HL-60/S4 treated with retinoic acid at 250 ng/mL for 4 days and 3 days (cell line): ENCODE measurements at regions not wholly inside any gene's neighbourhood (a gene's known extent, or its start where the extent isn't known, plus 50 kb on each side); places are given as distances from the start of the nearest gene placed in this dataset.

Experiments used
- in situ Hi-C: fragments of 300-500 bp; cut with MboI; formaldehyde crosslinking; loops from 2 replicates; pipeline ENCODE4 v1.7.0; 2022; ENCODE audit warnings: low sequenced_read_pairs

DNA sequence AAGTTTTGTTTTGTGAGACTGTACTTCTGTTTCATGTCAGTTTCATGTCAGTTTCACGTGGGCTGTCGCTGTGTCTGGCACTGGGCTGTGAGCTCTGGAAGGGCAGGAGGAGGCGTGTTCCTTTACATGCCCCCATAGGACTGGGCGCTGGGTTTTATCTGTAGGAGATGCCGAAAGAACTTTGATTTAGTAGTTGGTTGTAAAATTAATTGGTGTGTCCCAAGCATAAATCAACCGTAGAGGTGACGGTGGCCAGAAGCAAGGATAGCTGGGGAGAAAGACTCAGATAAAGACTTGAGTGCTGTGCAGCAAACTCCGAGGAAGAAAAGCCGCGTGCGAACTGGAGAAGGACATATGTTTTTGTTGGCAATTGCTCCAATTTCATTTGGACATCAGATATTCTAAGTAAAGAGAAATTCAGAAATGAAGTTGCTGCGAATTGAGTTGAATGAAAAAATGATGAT, 182.5 kb downstream of the VRK1 start:
- in situ Hi-C loops: no loop called here

DNA sequence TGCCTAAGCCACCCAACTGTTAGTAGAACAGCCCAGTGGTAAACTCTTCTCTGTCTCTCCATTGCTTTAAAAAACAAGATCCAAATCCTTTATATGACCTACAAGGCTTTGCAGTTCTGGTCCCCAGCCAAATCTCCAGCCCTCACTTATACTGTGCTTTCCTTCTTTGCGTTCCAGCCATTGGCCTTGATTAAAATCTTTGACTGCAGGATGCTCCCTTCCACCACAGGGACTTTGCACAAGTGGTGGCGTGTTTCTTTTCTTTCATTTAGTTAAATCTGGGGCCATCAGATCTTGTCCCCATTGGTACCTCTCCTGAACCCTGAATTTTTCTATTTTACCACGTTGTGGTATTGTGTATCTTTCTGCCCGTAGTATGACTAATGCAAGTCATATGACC, 183.7 kb downstream of the VRK1 start:
- in situ Hi-C loops: no loop called here

DNA sequence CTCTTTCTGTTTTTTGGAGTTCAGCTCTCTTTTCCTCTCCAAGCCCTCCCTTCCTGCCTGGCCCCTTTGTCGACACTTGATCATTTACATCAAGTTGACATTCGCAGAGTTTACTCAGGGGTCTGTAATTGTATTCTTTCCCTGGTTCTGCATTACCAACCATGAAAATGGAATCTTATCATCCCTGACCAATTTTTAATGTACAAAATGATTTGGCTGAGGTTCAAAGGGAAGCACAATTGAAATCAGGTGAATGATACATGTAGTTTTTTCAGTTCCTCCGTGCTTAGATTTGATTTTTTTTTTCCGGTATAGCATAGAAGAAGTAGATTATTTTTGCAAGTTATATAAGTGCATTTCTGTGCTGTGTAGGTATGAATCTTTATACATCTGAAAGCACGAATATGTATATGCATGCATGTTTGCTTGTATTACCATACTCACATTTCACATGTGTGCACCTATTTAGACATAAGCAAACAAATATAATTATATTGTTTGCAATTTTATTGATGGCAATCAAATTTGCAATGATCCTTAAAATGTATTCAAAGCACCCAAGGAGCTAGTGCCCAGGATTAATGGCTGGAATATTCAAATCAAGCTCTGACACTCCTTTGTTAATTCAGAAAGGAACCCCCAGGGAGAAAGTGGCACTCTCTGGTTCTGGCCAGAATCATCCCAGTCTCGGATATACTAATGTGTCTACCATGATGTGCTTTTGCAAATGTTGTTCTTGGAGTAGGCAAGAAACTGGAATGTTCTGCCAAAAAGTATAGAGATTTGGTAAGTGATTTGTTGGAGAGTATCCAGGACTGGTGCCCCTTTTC, 189.3 kb downstream of the VRK1 start:
- in situ Hi-C loops: no loop called here

- in situ Hi-C loops: no loop called here
These were observed 189.9 kb downstream of the VRK1 start for GRCh38 chr14:96987086-96987474.

DNA sequence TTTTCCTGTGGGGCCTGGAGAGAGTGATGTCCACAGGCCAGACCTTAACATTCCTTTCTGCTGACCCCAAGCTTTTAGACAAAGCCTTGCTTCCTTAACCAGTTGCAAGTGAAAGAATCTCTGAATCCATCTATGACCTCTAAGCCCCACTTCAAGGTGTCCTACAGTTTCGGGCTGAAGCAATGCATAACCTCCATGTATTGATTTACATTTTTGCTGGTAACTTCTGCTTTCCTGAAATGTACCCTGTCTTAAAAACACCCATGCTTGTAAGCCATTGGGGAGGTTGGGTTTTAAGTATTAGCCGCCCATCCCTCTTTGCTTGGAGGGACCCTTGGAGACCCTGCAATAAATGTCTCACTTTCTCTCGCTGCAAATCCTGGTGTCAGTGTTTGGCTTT, 190.6 kb downstream of the VRK1 start:
- in situ Hi-C loops: no loop called here

DNA sequence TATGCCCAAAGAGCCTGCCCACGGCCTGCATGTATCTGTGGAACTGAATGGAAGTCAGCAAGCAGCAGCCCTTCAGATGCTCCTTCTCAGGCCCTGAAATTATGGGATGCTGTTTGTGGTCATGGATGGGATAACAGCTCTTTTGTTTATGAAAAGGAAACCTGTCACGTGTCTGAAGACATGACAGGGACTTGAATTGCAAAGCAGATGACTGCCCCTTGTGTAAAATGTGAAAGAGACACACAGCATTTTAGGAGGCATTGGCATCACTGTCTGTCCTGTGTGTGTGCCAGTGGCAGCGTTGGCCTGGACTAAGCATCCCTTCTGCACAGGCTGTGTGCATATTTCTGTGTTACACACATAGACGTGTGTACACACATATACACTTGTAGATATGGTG, 192.1 kb downstream of the VRK1 start:
- in situ Hi-C loops: no loop called here

DNA sequence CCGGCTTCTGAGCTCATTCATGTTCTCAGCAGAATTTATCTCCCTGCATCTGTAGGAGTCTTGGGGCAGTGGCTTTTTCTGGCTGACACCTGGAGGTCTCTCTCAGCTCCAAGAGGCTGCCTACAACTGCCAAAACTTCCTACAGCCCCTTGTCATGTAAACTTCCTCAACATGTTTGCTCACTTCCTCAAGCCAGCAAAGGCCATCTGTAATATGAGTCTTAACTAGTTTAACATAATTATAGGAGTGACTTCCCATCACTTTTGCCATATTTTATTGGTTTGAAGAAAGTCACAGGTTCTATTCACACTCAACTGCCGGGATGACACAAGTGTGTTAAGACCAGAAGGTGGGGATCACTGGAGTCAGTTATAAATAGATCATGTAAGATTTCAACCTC, 194.0 kb downstream of the VRK1 start:
- in situ Hi-C loops: no loop called here

- in situ Hi-C loops: no loop called here
These were observed 197.8 kb downstream of the VRK1 start for GRCh38 chr14:96994999-96995398.

DNA sequence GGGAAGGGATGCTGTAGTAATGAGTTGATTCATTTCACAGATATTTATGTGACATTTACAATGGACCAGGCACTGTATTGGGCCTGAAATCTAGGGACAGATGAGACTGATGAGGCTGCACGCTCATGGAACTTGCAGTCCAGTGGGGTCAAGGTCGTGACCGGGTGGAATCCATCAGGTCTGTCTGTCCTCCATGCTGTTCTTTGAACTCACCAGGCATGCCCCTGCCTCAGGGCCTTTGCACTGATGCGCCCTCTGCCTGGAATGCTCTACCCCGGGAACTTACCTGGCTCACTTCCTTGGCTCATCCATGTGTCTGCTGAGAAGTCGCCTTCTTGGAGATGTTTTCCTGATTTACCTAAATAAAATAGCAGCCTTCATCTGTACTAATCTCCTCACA, 200.1 kb downstream of the VRK1 start:
- in situ Hi-C loops: no loop called here

GRCh38 chr14:96997996-96998395, 200.8 kb downstream of the VRK1 start:
- in situ Hi-C loops: no loop called here

DNA sequence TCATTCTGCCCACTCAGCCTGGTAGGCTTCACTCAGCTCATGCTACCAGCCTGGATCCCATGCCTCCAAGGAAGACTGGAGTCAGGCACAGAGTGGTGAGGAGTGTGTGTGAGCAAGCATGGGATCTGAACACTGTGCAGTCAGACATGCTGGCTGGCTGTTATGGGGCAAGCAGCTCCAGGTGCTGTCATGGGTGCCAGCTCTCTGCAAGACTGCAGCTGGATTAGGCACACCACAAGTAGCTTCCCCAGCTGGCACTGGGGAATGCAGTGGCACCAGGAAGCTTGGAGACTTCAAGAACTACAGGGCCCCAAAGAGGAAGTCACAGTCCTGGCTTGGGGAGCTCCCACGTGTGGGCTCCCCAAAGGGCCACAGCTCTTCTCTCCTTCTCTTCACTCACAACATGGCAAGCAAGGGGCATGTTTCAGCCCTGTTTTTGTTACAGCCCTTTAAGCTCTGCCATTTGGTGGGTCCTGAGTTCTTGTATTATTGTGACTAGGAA, 202.5 kb downstream of the VRK1 start:
- in situ Hi-C loops: no loop called here

DNA sequence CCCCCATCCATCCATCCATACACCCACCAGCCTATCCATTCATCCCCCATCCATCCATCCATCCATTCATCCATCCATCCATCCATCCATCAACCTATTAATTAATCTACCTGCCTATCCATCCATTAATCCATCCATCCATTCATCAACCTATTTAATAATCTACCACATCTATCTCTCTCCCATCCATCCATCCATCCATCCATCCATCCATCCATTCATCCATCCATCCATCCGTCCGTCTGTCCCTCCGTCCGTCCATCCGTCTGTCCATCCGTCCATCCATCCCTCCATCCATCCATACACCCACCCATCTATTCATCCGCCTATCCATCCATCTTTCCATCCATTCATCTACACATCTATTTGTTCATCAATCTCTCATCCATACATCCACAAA, 205.3 kb downstream of the VRK1 start:
- in situ Hi-C loops: no loop called here

DNA sequence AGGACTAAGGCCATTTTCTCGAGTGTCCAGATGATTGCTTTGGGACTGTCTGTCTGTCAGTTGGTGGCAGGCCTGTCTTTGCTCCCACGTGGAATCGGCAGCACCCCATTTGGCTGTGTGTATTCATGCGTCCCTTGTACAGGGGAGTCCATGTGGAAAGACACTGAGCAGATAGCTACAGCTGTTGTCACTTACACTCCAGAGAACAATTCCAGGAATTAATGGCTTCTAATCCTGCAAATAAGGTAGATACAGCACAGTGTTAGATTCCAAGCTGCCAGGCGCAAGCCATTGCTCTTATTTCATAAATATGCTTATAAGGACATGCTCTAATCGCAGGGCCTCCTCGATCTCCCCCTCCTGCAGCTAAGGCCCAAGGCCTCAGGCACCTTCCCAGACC, 208.8 kb downstream of the VRK1 start:
- in situ Hi-C loops: no loop called here

- in situ Hi-C loops: no loop called here
These were observed 213.4 kb downstream of the VRK1 start for GRCh38 chr14:97010491-97011160.

GRCh38 chr14:97013878-97014277, 216.7 kb downstream of the VRK1 start:
- in situ Hi-C loops: no loop called here

DNA sequence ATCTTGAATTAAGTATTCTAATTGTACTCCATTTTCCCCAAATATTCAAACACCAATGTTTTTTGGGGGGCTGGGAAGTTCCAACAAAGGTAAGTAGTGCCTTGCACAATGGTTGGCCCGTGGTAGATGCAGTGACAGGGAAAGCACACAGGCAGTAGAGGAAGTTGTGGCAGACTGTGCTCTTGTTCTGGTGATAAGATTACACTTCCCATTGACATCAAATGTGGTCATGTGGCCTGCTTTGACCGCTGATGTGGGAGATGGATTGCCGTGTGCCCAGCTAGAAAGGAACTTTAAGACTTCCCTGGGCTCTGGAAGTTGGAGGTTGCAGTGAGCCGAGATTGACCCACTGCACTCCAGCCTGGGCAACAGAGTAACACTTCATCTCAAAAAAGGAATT, 223.8 kb downstream of the VRK1 start:
- in situ Hi-C loops: no loop called here

DNA sequence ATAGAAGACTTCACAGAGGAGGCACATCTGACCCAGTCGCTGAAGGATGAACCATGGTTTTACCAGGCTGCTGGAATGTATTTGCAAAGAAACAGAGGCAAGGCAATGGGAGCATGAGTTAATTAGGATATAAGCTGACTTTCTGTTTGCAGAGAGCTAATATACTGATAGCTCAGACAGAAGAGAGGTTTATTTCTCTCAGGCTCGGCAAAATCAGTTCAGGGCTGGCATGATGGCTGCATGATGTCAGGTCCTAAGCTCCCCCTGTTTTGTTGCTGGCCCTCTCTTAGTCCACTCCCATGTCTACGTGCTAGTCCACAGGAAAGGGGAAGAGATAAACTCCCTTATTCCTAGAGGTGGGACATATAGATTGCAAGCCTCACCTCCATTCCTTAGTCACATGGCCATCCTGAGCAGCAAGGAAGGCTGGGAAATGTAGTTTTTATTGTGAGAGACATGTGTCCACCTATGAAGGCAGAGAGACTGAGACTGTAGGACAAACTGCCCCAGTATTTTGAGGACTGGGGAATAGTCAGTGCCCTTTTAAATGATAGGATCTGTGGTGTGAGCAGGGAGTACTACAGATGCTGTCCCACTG, 224.5 kb downstream of the VRK1 start:
- in situ Hi-C loops: no loop called here

DNA sequence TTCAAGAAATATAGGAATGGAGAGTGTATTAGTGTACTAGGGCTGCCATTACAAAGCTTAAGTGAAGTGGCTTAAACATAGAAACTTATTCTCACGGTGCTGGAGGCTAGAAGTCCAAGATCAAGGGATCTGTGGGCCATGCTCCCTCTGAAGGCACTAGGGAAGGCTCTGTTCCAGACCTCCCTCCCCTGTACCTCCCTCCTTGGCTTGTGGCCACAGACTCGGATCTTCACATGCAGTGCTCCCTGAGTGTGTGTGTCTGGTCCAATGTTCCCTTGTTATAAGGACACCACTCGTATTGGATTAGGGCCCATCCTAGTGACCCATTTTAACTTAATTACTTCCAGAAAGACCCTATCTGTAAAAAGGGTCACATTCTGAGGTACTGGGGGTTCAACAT, 225.6 kb downstream of the VRK1 start:
- in situ Hi-C loops: no loop called here

DNA sequence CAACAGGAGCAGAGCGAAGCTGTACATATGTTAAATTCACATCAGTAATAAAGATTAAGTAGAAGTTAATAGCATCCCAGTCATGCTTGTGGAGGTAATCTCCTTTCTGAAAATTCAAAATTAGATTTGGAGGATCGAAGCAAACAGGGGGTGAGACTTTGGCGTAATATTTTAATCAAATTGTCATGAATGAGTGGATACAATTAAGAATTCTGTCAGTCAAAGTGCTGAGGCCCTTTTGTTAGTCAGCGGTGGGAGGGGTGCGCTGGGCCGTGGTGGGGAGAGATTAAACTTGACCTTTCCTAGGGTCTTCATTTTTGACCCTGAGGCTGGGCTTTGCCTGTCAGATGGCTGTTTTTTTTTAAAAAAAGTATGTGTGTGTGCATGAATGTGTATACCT, 226.7 kb downstream of the VRK1 start:
- in situ Hi-C loops: no loop called here

- in situ Hi-C loops: no loop called here
These were observed 227.1 kb downstream of the VRK1 start for GRCh38 chr14:97024300-97024699.

GRCh38 chr14:97025722-97026121, 228.5 kb downstream of the VRK1 start:
- in situ Hi-C loops: no loop called here
